Fibroblast of mammary gland (primary cell): ENCODE measurements at regions not wholly inside any gene's neighbourhood (a gene's known extent, or its start where the extent isn't known, plus 50 kb on each side); places are given as distances from the start of the nearest gene placed in this dataset.

Experiments
- DNase-seq: peaks from one replicate; pipeline ENCODE4 v3.0.0-alpha.2; 2010; ENCODE audit warnings: low read depth
- H3K4me3 ChIP-seq: 2 replicates; pipeline ENCODE4 v1.5.1; 2011; ENCODE audit warnings: low read depth, mild to moderate bottlenecking, low read length, moderate library complexity; ENCODE audit not compliant: control insufficient read depth
- CTCF ChIP-seq: conservative IDR thresholded peaks from 2 replicates; pipeline ENCODE4 v1.5.1; 2011; ENCODE audit warnings: low read depth, low read length, inconsistent platforms; ENCODE audit not compliant: control insufficient read depth, insufficient read depth

- DNase-seq = no peak
- no peak for TF ChIP-seq CTCF
- H3K4me3 ChIP-seq = no peak overlapping the region
Measured at GRCh38 chr2:57656198-57656597, 390.4 kb upstream of the VRK2 start.

- DNase-seq = no peak
- H3K4me3 ChIP-seq = no peak overlapping the region
- TF ChIP-seq CTCF = no peak
Measured at GRCh38 chr2:57669570-57669969, 377.0 kb upstream of the VRK2 start.

GRCh38 chr2:57674025-57674424 lies 372.6 kb upstream of the VRK2 start:
- no peak for DNase-seq
- TF ChIP-seq CTCF = no peak
- H3K4me3 ChIP-seq = no peak overlapping the region

- no peak overlapping the region for H3K4me3 ChIP-seq
- no peak for TF ChIP-seq CTCF
- no peak for DNase-seq
Measured at GRCh38 chr2:57674743-57675142, 371.9 kb upstream of the VRK2 start.

GRCh38 chr2:57677296-57677695 lies 369.3 kb upstream of the VRK2 start:
- TF ChIP-seq CTCF = no peak
- H3K4me3 ChIP-seq = no peak overlapping the region
- no peak for DNase-seq

GRCh38 chr2:57681650-57682049 lies 365.0 kb upstream of the VRK2 start:
- TF ChIP-seq CTCF = no peak
- no peak overlapping the region for H3K4me3 ChIP-seq
- no peak for DNase-seq

GRCh38 chr2:57685032-57685431 lies 361.6 kb upstream of the VRK2 start:
- TF ChIP-seq CTCF = no peak
- H3K4me3 ChIP-seq = no peak overlapping the region
- no peak for DNase-seq
